Testis (tissue), 2 donors: ENCODE measurements at regions not wholly inside any gene's neighbourhood (a gene's known extent, or its start where the extent isn't known, plus 50 kb on each side); places are given as distances from the start of the nearest gene placed in this dataset.

Experiments
- CTCF ChIP-seq, 3 experiments: fragments of 450-650 bp in 2 of 3; fragments of 200-600 bp in 1 of 3; sonication (generic) in 1 of 3; IDR thresholded peaks; one replicate each; pipeline ENCODE4 v1.5.1; 2016 to 2019; ENCODE audit warnings: antibody characterized with exemption in 3 of 3, mild to moderate bottlenecking in 2 of 3, moderate library complexity in 1 of 3
- POLR2A ChIP-seq: fragments of 450-650 bp; IDR thresholded peaks from one replicate; pipeline ENCODE4 v1.6.1; 2017; ENCODE audit warnings: antibody characterized with exemption, mild to moderate bottlenecking, moderate library complexity

GRCh38 chrX:113726009-113726408 lies 857.9 kb upstream of the HTR2C start:
- TF ChIP-seq CTCF (IDR thresholded peaks at IDR 0.05) = no peak
- TF ChIP-seq POLR2A = no peak
